ENCODE measurements at regions not wholly inside any gene's neighbourhood (a gene's known extent, or its start where the extent isn't known, plus 50 kb on each side); places are given as distances from the start of the nearest gene placed in this dataset.

DNA sequence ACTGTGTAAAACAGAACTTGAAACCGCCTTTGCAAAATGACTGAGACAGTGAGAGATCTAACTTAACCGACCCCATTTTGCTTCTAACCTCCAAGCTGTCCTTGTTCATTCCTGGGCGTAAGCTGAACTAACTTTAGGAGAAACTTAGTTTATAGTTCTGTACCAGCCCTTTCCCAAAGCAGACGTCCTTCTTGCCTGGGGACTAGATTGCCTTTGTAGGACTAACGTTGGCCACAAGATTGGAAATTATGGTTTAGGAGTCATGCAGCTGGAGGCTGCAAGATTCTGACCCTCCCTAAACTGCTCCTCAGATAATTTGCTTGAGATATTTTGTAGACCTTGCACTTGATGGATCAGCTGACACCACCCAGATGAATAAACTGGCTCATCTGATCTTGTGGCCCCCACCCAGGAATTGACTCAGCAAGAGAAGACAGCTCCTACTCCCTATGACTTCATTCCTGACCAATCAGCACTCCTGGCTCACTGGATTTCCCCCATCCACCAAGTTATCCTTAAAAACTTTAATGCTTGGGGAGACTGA is 219.9 kb upstream of the PROK2 start:
- Mint-ChIP-seq H3K4me3 (ENCODE audit: unreplicated experiment) (no peak overlapping the region), H3K4me1 (ENCODE audit: insufficient read depth, unreplicated experiment) (peaks cover 6% of the 10 kb centered on the region), H3K27ac (ENCODE audit: low read depth, unreplicated experiment) (no peak overlapping the region), H3K9me3 (ENCODE audit: unreplicated experiment) (no peaks in the 10 kb centered on the region), H3K27me3 (ENCODE audit: insufficient read depth, unreplicated experiment) (no peaks in the 10 kb centered on the region), H3K36me3 (ENCODE audit: insufficient read depth, unreplicated experiment) (no peaks in the 10 kb centered on the region)
- TF ChIP-seq CTCF (IDR thresholded peaks at IDR 0.05; ENCODE audit: unreplicated experiment) = no peak
- ChIA-PET POLR2A (no interaction called here), CTCF (interaction anchor here (0.5 to 0.6 kb wide), 2 partner anchors 291 to 1123 kb away, joined by 3 to 4 read pairs; no protein-coding TSS in a partner anchor)
- BruUV-seq (replicated peaks) = no TSS peak
- intact Hi-C loops (cut with micrococcal nuclease) = no loop called here
- DNase-seq (ENCODE audit: unreplicated experiment) = no peak

DNA sequence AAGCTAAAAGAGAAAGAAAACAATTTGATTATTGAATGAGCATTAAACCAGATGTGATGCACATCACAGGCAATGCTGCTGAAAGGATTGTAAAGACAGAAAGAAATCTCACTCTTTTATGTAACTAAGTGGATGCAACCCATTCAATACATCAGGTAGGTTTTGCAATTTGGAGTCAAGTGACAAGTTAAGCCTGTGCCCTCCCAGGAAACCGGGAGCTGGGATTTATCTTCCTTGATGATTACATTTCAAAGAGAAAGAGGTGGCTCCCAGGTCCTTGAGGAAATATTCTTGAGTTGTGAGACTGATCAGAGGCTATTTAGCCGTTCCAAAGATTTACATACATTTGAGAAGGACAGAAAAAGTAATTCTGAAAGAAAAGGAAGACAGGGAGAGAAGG is 219.0 kb upstream of the PROK2 start:
- intact Hi-C loops (cut with micrococcal nuclease) = no loop called here
- no peak for DNase-seq (ENCODE audit: unreplicated experiment)
- Mint-ChIP-seq H3K4me1 (ENCODE audit: insufficient read depth, unreplicated experiment) (peaks cover 12% of the 10 kb centered on the region), H3K9me3 (ENCODE audit: unreplicated experiment) (no peaks in the 10 kb centered on the region), H3K27ac (ENCODE audit: low read depth, unreplicated experiment) (no peak overlapping the region), H3K36me3 (ENCODE audit: insufficient read depth, unreplicated experiment) (no peaks in the 10 kb centered on the region), H3K4me3 (ENCODE audit: unreplicated experiment) (no peak overlapping the region), H3K27me3 (ENCODE audit: insufficient read depth, unreplicated experiment) (no peaks in the 10 kb centered on the region)
- CTCF ChIA-PET = no interaction called here
- no peak for TF ChIP-seq CTCF (IDR thresholded peaks at IDR 0.05; ENCODE audit: unreplicated experiment)
- no TSS peak for BruUV-seq (replicated peaks)
- POLR2A ChIA-PET = no interaction called here

DNA sequence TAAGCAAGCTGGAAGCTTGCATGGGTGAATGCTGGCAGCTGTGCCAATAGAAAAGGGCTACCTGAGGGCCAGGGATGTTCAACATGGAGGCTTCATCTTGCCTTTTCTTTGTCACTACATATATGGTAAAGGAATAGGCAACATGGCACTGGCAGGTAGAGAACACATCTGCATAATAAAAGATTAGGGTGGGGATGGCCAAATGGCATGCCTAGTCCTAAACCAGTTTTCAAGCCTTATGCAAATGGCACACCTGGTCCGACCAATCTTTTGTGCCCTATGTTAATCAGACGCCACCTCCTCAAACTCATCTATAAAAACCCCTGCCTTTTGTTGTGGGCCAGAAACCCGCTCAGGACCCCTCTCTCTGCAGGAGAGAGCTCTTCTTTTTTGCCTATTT is 216.8 kb upstream of the PROK2 start:
- intact Hi-C loops (cut with micrococcal nuclease) = no loop called here
- Mint-ChIP-seq H3K4me3 (ENCODE audit: unreplicated experiment) (no peak overlapping the region), H3K9me3 (ENCODE audit: unreplicated experiment) (no peaks in the 10 kb centered on the region), H3K4me1 (ENCODE audit: insufficient read depth, unreplicated experiment) (peaks cover 24% of the 10 kb centered on the region), H3K27ac (ENCODE audit: low read depth, unreplicated experiment) (no peak overlapping the region), H3K27me3 (ENCODE audit: insufficient read depth, unreplicated experiment) (no peaks in the 10 kb centered on the region), H3K36me3 (ENCODE audit: insufficient read depth, unreplicated experiment) (no peaks in the 10 kb centered on the region)
- DNase-seq (ENCODE audit: unreplicated experiment) = no peak
- ChIA-PET POLR2A (no interaction called here), CTCF (interaction anchor here (0.7 kb wide), 1 partner anchor 10 kb away, joined by 3 read pairs; no protein-coding TSS in a partner anchor)
- no peak for TF ChIP-seq CTCF (IDR thresholded peaks at IDR 0.05; ENCODE audit: unreplicated experiment)
- no TSS peak for BruUV-seq (replicated peaks)

DNA sequence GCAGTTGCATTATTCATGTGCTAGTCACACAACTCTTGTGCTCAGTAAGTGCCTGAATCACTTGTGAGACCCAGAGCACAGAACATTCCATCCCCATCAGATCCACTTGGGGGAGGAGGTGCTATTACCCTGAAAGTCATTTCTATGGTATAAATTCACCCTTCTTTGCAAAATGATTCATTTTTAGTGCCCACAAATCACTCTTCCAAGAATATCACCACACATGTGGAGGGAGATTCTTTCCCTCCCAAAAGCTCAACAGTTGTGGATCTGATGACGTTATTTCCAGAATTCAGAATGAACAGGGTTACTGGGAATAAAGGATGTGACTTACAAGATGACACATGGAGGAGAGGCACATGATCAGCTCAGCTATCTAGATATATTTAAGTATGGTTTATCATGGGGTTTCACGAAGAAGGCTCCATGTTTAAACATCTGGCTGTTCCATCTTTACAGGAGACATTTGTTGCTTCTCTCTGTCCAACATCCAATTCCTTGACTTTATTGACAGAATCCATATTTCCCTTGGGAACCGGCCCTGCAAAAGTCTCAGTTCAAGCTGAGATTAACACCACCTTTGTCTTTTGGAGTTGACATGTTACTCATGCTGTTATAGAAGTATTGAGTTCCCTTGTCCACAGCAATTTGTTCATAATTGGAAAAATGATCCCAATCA is 214.2 kb upstream of the PROK2 start:
- ChIA-PET CTCF (interaction anchor here (0.5 kb wide), 1 partner anchor 25 kb away, joined by 3 read pairs; no protein-coding TSS in a partner anchor), POLR2A (interaction anchor here (0.6 to 1.5 kb wide), 2 partner anchors 9 to 51 kb away, joined by 3 to 5 read pairs; no protein-coding TSS in a partner anchor)
- BruUV-seq (replicated peaks) = no TSS peak
- DNase-seq (ENCODE audit: unreplicated experiment) = peak; percentile 20
- no peak for TF ChIP-seq CTCF (IDR thresholded peaks at IDR 0.05; ENCODE audit: unreplicated experiment)
- intact Hi-C loops (cut with micrococcal nuclease) = no loop called here
- Mint-ChIP-seq H3K27me3 (ENCODE audit: insufficient read depth, unreplicated experiment) (no peaks in the 10 kb centered on the region), H3K4me1 (ENCODE audit: insufficient read depth, unreplicated experiment) (peaks cover 18% of the 10 kb centered on the region), H3K9me3 (ENCODE audit: unreplicated experiment) (no peaks in the 10 kb centered on the region), H3K36me3 (ENCODE audit: insufficient read depth, unreplicated experiment) (no peaks in the 10 kb centered on the region), H3K27ac (ENCODE audit: low read depth, unreplicated experiment) (peak overlapping the region; percentile 24), H3K4me3 (ENCODE audit: unreplicated experiment) (no peak overlapping the region)

All from MCF 10A (cell line).